ENCODE measurements at regions not wholly inside any gene's neighbourhood (a gene's known extent, or its start where the extent isn't known, plus 50 kb on each side); places are given as distances from the start of the nearest gene placed in this dataset.

DNA sequence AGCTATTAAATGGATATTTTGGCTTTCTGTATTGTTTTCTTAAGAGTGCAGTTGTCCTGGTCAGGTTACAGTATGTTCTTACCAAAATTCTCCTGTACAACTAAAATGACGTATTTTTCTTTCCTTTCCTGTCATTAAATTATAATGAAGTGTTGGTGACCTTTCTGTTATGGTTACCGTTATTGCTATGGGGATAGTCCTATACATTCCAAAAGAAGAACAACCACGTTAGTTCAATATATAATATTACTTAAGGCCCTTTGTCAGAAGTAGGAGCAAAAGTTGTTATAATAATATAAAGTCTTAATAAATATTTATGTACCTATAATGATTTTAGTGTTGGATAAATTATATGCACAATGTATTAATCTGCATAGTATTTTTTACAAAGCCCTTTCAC lies 82.4 kb upstream of the NREP start:
- TF ChIP-seq POLR2AphosphoS5 (IDR thresholded peaks at IDR 0.05; ENCODE audit: low read depth, low read length) = no peak
- TF ChIP-seq POLR2A (IDR thresholded peaks at IDR 0.05; ENCODE audit: low read depth, low read length) = no peak
